PC-9 (cell line): ENCODE measurements at regions not wholly inside any gene's neighbourhood (a gene's known extent, or its start where the extent isn't known, plus 50 kb on each side); places are given as distances from the start of the nearest gene placed in this dataset.

Experiments used
- BruUV-seq: library from RNA; stranded (reverse); fragments of 400-500 nt; replicated peaks from 2 replicates; lab custom pipeline; 2021; lab: Mats Ljungman, UMichigan
- CTCF ChIA-PET: fragments of 300-600 bp; sonication (Branson Sonifier 250); formaldehyde crosslinking; loops from one replicate; lab custom pipeline; 2022; ENCODE audit warnings: antibody characterized with exemption; lab: Charles Lee
- POLR2A ChIA-PET: fragments of 300-600 bp; sonication (Branson Sonifier 250); formaldehyde crosslinking; loops from one replicate; lab custom pipeline; 2022; ENCODE audit warnings: antibody characterized with exemption; ENCODE audit not compliant: unreplicated experiment; lab: Charles Lee
- DNase-seq, 2 experiments: peaks; one replicate each; pipeline versions ENCODE4 v3.0.0 to v3.0.0-alpha.2; 2015 to 2022; ENCODE audit warnings: mixed read lengths in 1 of 2
- H2AFZ ChIP-seq: fragments of 200-600 bp; sonication (generic); 2 replicates; pipeline ENCODE4 v1.8.1; 2017; ENCODE audit warnings: antibody characterized with exemption
- H3F3A ChIP-seq: fragments of 200-600 bp; sonication (generic); 2 replicates; pipeline ENCODE4 v1.8.1; 2017; ENCODE audit warnings: antibody characterized with exemption, mild to moderate bottlenecking, low read depth; ENCODE audit not compliant: insufficient read depth
- H3K27ac ChIP-seq: fragments of 200-600 bp; sonication (generic); 2 replicates; pipeline ENCODE4 v1.6.1; 2016; ENCODE audit warnings: mixed run types
- H3K27me3 ChIP-seq: fragments of 200-600 bp; sonication (generic); 2 replicates; pipeline ENCODE4 v1.6.1; 2016; ENCODE audit warnings: low read depth, mixed run types; ENCODE audit not compliant: insufficient read depth
- H3K36me3 ChIP-seq: fragments of 200-600 bp; sonication (generic); 2 replicates; pipeline ENCODE4 v1.6.1; 2016; ENCODE audit warnings: low read depth, mixed run types
- H3K4me1 ChIP-seq: fragments of 200-600 bp; sonication (generic); replicated peaks from 2 replicates; pipeline ENCODE4 v1.6.1; 2016; ENCODE audit warnings: mixed run types; ENCODE audit not compliant: insufficient read depth
- H3K4me2 ChIP-seq: fragments of 200-600 bp; sonication (generic); 2 replicates; pipeline ENCODE4 v1.6.1; 2017; ENCODE audit warnings: mixed run types
- H3K4me3 ChIP-seq: fragments of 200-600 bp; sonication (generic); 2 replicates; pipeline ENCODE4 v1.6.1; 2016; ENCODE audit warnings: mixed run types
- H3K79me2 ChIP-seq: fragments of 200-600 bp; sonication (generic); 2 replicates; pipeline ENCODE4 v1.6.1; 2017; ENCODE audit warnings: low read depth, mixed run types
- H3K9me2 ChIP-seq: fragments of 200-600 bp; sonication (generic); 2 replicates; pipeline ENCODE4 v1.8.1; 2017; ENCODE audit warnings: mild to moderate bottlenecking; ENCODE audit not compliant: insufficient read depth
- H3K9me3 ChIP-seq: fragments of 200-600 bp; sonication (generic); 2 replicates; pipeline ENCODE4 v1.8.1; 2016; ENCODE audit warnings: low read depth; ENCODE audit not compliant: insufficient read depth
- H4K20me1 ChIP-seq: fragments of 200-600 bp; sonication (generic); 2 replicates; pipeline ENCODE4 v1.8.1; 2017; ENCODE audit not compliant: insufficient read depth
- EZH2 ChIP-seq: fragments of 200-600 bp; sonication (generic); IDR thresholded peaks from 2 replicates; pipeline ENCODE4 v1.8.0; 2017; ENCODE audit warnings: antibody characterized with exemption, low read depth
- intact Hi-C: fragments of 100-400 bp; cut with micrococcal nuclease; formaldehyde crosslinking; loops from one replicate; pipeline ENCODE4 v1.10.0; 2022; ENCODE audit not compliant: unreplicated experiment
- TF ChIP-seq, protein P1 (sequence below): fragments of 200-600 bp; sonication (generic); conservative IDR thresholded peaks from 2 replicates; pipeline ENCODE4 v1.6.1; 2017; ENCODE audit warnings: mixed run types, antibody characterized with exemption, mild to moderate bottlenecking, moderate library complexity

DNA sequence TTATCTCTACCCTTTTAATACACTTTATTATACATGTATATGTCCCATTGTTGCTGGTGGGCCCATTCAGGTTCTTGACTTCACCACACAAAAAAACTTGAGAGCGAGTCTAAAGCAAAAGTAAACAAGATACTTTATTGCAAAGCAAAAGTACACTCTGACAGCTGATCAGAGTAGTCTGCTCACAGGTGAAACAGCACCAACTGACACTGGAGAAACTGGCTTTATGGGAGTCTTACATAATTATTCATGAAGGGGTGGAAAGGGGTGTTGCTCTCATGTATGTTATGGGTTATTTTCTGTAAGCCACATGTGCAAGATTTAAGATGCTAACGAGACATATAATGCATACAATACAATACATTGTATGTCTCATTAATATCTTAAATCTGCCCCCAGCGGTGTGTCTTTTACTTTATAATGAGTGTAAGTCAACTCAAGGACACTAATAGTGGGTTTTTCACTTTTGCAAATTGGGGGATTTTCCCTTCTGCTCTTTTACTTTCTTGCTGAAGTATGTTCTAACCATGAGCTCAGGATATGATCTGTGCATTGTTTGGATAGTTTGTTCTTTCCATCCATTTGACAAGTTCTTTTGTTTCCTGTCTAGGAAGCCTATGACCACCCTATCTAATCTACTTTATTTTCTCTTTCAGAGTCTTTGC, 256.1 kb upstream of the ITM2A start:
- Histone ChIP-seq H3K79me2 (no peaks in the 10 kb centered on the region), H3K9me3 (no peaks in the 10 kb centered on the region), H2AFZ (no peak overlapping the region), H3K27ac (no peak overlapping the region), H3K27me3 (no peaks in the 10 kb centered on the region), H4K20me1 (no peaks in the 10 kb centered on the region), H3F3A (no peaks in the 10 kb centered on the region), H3K36me3 (no peaks in the 10 kb centered on the region), H3K9me2 (no peaks in the 10 kb centered on the region), H3K4me2 (no peak overlapping the region), H3K4me1 (no peaks in the 10 kb centered on the region), H3K4me3 (no peak overlapping the region)
- TF ChIP-seq EZH2, result no peak
- TF ChIP-seq, protein P1, sequence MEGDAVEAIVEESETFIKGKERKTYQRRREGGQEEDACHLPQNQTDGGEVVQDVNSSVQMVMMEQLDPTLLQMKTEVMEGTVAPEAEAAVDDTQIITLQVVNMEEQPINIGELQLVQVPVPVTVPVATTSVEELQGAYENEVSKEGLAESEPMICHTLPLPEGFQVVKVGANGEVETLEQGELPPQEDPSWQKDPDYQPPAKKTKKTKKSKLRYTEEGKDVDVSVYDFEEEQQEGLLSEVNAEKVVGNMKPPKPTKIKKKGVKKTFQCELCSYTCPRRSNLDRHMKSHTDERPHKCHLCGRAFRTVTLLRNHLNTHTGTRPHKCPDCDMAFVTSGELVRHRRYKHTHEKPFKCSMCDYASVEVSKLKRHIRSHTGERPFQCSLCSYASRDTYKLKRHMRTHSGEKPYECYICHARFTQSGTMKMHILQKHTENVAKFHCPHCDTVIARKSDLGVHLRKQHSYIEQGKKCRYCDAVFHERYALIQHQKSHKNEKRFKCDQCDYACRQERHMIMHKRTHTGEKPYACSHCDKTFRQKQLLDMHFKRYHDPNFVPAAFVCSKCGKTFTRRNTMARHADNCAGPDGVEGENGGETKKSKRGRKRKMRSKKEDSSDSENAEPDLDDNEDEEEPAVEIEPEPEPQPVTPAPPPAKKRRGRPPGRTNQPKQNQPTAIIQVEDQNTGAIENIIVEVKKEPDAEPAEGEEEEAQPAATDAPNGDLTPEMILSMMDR, result no peak
- ChIA-PET CTCF (no interaction called here), POLR2A (no interaction called here)
- DNase-seq, result no peak
- BruUV-seq, result no TSS peak
- intact Hi-C loops, result no loop called here

DNA sequence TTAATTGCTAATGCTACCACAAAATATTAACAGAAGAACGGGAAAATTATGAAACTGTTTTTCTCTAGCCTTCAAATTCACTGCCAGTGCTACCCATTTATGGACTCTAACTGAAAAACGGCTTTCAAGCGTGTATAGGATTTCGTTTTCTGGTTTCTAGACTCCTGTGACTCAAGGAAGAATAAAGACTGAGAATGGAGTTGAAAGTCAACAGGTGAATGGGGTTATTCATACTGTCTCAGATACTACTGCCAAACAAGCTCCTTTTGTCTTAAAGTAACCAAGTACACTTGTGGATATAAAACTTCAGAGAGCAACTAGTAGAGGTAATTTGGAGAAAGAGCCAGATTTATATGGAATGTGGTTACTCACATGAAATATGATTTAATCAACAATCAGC, 251.1 kb upstream of the ITM2A start:
- Histone ChIP-seq H3K27me3 (no peaks in the 10 kb centered on the region), H3K9me2 (no peaks in the 10 kb centered on the region), H3K36me3 (no peaks in the 10 kb centered on the region), H4K20me1 (no peaks in the 10 kb centered on the region), H3K79me2 (no peaks in the 10 kb centered on the region), H3K4me1 (no peaks in the 10 kb centered on the region), H3K4me3 (no peak overlapping the region), H3F3A (no peaks in the 10 kb centered on the region), H3K9me3 (no peaks in the 10 kb centered on the region), H3K27ac (no peak overlapping the region), H2AFZ (no peak overlapping the region), H3K4me2 (no peak overlapping the region)
- intact Hi-C loops, result no loop called here
- BruUV-seq, result no TSS peak
- POLR2A ChIA-PET, result no interaction called here
- TF ChIP-seq, protein P1, result no peak
- no peak for TF ChIP-seq EZH2
- DNase-seq, result no peak
- CTCF ChIA-PET, result no interaction called here

DNA sequence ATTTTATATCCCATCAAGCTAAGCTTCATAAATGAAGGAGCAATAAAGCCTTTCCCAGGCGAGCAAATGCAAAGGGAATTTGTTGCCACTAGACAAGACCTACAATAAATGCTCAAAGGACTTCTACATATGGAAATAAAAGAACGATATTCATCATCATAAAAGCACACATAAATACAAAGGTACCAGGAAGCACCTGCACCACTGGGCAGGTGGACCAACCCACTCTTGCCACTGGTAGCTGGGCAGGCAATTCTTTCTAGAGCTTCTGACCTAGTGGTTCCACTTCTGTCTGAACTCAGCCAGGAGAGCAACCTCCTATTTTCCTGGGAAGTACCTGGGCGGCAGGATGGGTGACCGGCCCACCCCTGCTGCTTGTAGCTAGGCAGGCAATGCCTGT, 237.2 kb upstream of the ITM2A start:
- Histone ChIP-seq H3K4me3 (no peak overlapping the region), H3K27me3 (no peaks in the 10 kb centered on the region), H4K20me1 (no peaks in the 10 kb centered on the region), H3K79me2 (no peaks in the 10 kb centered on the region), H3K4me1 (no peaks in the 10 kb centered on the region), H3K36me3 (no peaks in the 10 kb centered on the region), H3F3A (no peaks in the 10 kb centered on the region), H2AFZ (no peak overlapping the region), H3K4me2 (no peak overlapping the region), H3K27ac (no peak overlapping the region), H3K9me3 (no peaks in the 10 kb centered on the region), H3K9me2 (no peaks in the 10 kb centered on the region)
- intact Hi-C loops, result no loop called here
- BruUV-seq, result no TSS peak
- ChIA-PET POLR2A (no interaction called here), CTCF (no interaction called here)
- TF ChIP-seq EZH2, result no peak
- TF ChIP-seq, protein P1, result no peak
- DNase-seq, result no peak
